ENCODE measurements at regions not wholly inside any gene's neighbourhood (a gene's known extent, or its start where the extent isn't known, plus 50 kb on each side); places are given as distances from the start of the nearest gene placed in this dataset.

DNA sequence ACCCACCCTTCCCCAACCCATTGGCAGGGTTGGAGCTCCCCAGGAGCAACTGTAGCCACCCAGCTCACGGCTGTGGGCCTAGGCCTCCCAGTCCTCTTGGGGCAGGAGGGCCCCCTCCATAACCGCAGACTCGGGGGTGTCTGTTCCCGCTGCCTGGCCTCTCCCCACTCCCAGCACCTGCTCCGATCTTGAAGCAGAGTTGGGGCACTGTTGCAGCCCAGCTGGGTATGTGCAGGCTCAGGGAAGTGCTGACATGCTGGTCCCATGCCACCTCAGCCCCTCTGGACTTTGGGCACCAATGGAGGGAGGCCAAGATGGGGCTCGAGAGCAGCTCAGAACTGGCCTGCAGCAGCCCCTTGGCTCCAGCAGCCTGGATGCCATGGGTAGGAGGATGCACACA is 54.8 kb upstream of the KRTAP11-1 start:
- TF ChIP-seq ZNF564 (CRISPR knock-in tag; IDR thresholded peaks at IDR 0.05): no peak
- TF ChIP-seq, protein P1, sequence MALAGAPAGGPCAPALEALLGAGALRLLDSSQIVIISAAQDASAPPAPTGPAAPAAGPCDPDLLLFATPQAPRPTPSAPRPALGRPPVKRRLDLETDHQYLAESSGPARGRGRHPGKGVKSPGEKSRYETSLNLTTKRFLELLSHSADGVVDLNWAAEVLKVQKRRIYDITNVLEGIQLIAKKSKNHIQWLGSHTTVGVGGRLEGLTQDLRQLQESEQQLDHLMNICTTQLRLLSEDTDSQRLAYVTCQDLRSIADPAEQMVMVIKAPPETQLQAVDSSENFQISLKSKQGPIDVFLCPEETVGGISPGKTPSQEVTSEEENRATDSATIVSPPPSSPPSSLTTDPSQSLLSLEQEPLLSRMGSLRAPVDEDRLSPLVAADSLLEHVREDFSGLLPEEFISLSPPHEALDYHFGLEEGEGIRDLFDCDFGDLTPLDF (CRISPR knock-in tag; IDR thresholded peaks at IDR 0.05): no peak
- TF ChIP-seq ELF1 (CRISPR knock-in tag; IDR thresholded peaks at IDR 0.05): no peak
- no peak for TF ChIP-seq CHD4 (IDR thresholded peaks at IDR 0.05; ENCODE audit: borderline replicate concordance, low read length)
- TF ChIP-seq TAF1 (CRISPR knock-in tag; IDR thresholded peaks at IDR 0.05): no peak
- no peak for TF ChIP-seq POLR2AphosphoS2 (IDR thresholded peaks at IDR 0.05; ENCODE audit: low read depth, low read length)
- no peak for TF ChIP-seq POLR2G (IDR thresholded peaks at IDR 0.05; ENCODE audit: low read depth, low read length)
- TF ChIP-seq, protein P2, sequence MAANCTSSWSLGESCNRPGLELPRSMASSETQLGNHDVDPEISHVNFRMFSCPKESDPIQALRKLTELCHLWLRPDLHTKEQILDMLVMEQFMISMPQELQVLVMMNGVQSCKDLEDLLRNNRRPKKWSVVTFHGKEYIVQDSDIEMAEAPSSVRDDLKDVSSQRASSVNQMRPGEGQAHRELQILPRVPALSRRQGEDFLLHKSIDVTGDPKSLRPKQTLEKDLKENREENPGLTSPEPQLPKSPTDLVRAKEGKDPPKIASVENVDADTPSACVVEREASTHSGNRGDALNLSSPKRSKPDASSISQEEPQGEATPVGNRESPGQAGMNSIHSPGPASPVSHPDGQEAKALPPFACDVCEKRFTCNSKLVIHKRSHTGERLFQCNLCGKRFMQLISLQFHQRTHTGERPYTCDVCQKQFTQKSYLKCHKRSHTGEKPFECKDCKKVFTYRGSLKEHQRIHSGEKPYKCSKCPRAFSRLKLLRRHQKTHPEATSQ (CRISPR knock-in tag; IDR thresholded peaks at IDR 0.05; ENCODE audit: borderline replicate concordance): no peak
- no peak for TF ChIP-seq ZBTB7A (CRISPR knock-in tag; IDR thresholded peaks at IDR 0.05)
- TF ChIP-seq ZFP36L2 (CRISPR knock-in tag; IDR thresholded peaks at IDR 0.05): no peak
- no peak for TF ChIP-seq ZNF143 (CRISPR knock-in tag; IDR thresholded peaks at IDR 0.05)
- TF ChIP-seq, protein P3, sequence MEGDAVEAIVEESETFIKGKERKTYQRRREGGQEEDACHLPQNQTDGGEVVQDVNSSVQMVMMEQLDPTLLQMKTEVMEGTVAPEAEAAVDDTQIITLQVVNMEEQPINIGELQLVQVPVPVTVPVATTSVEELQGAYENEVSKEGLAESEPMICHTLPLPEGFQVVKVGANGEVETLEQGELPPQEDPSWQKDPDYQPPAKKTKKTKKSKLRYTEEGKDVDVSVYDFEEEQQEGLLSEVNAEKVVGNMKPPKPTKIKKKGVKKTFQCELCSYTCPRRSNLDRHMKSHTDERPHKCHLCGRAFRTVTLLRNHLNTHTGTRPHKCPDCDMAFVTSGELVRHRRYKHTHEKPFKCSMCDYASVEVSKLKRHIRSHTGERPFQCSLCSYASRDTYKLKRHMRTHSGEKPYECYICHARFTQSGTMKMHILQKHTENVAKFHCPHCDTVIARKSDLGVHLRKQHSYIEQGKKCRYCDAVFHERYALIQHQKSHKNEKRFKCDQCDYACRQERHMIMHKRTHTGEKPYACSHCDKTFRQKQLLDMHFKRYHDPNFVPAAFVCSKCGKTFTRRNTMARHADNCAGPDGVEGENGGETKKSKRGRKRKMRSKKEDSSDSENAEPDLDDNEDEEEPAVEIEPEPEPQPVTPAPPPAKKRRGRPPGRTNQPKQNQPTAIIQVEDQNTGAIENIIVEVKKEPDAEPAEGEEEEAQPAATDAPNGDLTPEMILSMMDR (CRISPR knock-in tag; IDR thresholded peaks at IDR 0.05): no peak
- TF ChIP-seq BHLHE40 (IDR thresholded peaks at IDR 0.05; ENCODE audit: low read length): no peak
- TF ChIP-seq ZMYM4 (CRISPR knock-in tag; IDR thresholded peaks at IDR 0.05): no peak

Measured in HepG2 (cell line).